Activated CD4-positive, alpha-beta T cell treated with anti-CD3 and anti-CD28 coated beads, Interleukin-2, amount 10 ng/mL, durations not matched to agents 24 days and 14 days (primary cell): ENCODE measurements at regions not wholly inside any gene's neighbourhood (a gene's known extent, or its start where the extent isn't known, plus 50 kb on each side); places are given as distances from the start of the nearest gene placed in this dataset.

ENCODE experiments used
- DNase-seq: peaks from one replicate; pipeline ENCODE4 v3.0.0; 2022
- H3K27ac Mint-ChIP-seq: one replicate; pipeline ENCODE4 v1.8.0; 2022; ENCODE audit warnings: mild to moderate bottlenecking, mixed read lengths
- H3K27me3 Mint-ChIP-seq: one replicate; pipeline ENCODE4 v1.8.0; 2022; ENCODE audit warnings: mixed read lengths
- H3K36me3 Mint-ChIP-seq: one replicate; pipeline ENCODE4 v1.8.0; 2022; ENCODE audit warnings: low read depth, mild to moderate bottlenecking, mixed read lengths
- H3K4me1 Mint-ChIP-seq: one replicate; pipeline ENCODE4 v1.8.0; 2021; ENCODE audit warnings: mixed read lengths
- H3K4me3 Mint-ChIP-seq: one replicate; pipeline ENCODE4 v1.8.0; 2022; ENCODE audit warnings: mild to moderate bottlenecking, moderate library complexity, mixed read lengths
- H3K9me3 Mint-ChIP-seq: one replicate; pipeline ENCODE4 v1.8.0; 2021; ENCODE audit warnings: mixed read lengths
- intact Hi-C: fragments of 100-400 bp; cut with micrococcal nuclease; formaldehyde crosslinking; loops from one replicate; pipeline ENCODE4 v1.15.1; 2023

DNA sequence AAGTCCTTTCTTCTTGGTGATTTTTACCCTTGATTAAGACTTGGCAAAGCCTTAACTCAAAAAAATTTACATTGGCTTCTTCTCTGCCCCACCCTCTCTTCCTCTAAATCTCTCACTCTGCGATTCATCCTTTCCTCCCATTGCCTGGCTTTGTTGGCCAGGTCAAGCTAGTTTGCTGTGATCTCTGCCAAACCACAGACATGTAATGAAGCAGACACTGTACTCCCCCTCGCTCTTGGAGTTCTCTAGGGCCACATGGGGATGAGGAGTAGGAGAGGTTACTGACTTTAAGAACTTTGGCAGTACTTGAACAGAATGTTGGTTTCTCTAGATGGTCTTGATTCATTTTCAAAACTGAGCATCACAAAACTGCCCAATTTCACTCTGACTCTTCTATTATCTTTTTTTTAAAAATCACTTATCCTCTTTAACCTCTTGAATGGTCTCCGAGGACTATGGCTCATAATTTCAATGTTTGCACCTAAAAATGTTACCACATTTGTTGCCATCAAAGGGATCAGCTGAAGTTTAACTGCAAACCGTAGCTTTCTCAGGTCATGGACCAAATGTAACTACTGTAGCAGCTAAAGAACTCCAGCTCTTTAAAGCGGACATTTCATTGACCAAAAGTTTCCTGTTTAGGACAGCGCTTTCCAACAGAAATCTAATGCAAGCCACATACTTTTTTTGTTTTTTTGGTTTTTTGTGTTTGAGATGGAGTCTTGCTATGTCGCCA, 62.7 kb upstream of the IPO9 start:
- no peak for DNase-seq
- Mint-ChIP-seq H3K27me3 (peaks cover 1% of the 10 kb centered on the region), H3K9me3 (no peaks in the 10 kb centered on the region), H3K4me3 (no peak overlapping the region), H3K36me3 (no peaks in the 10 kb centered on the region), H3K4me1 (no peaks in the 10 kb centered on the region), H3K27ac (no peak overlapping the region)
- intact Hi-C loops = no loop called here

DNA sequence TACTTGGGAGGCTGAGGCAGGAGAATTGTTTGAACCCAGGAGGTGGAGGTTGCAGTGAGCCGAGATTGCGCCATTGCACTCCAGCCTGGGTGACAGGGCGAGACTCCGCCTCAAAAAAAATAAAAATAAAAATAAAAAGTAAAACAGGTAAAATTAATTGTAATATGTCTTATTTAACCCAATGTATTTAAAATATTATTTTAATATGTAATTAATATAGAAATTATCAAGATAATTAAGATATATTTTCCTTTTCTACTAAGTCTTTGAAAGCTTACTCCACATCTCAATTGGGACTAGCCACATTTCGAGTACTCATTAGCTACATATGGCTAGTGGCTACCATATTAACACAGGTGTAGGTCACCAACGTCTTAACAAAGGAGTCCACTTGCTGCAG, 61.6 kb upstream of the IPO9 start:
- peaks cover 1% of the 10 kb centered on the region for H3K27me3 Mint-ChIP-seq
- H3K4me1 Mint-ChIP-seq = no peaks in the 10 kb centered on the region
- H3K27ac Mint-ChIP-seq = no peak overlapping the region
- no peaks in the 10 kb centered on the region for H3K9me3 Mint-ChIP-seq
- no peak overlapping the region for H3K4me3 Mint-ChIP-seq
- DNase-seq = no peak
- H3K36me3 Mint-ChIP-seq = no peaks in the 10 kb centered on the region
- intact Hi-C loops = no loop called here

DNA sequence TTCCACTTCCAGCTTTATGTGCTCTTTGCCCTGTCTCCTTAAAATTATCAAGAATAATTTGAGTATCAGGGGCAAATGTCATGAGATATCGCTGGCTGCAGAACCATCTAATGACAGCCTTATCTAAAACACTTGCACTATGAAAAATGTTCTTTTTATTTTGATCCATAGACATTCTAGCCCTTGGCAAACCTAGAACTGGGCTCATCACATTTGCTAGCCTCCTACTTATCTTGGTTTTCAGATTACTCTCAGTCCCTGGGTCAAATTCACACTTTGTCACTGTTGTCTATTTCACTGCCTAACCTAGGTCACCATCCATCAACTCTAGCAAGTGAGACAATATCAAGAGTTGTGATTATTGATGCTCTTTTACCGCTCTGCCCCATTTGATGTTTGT, 59.9 kb upstream of the IPO9 start:
- H3K4me1 Mint-ChIP-seq = no peaks in the 10 kb centered on the region
- intact Hi-C loops = no loop called here
- H3K36me3 Mint-ChIP-seq = no peaks in the 10 kb centered on the region
- DNase-seq = no peak
- H3K9me3 Mint-ChIP-seq = no peaks in the 10 kb centered on the region
- H3K27me3 Mint-ChIP-seq = peaks cover 1% of the 10 kb centered on the region
- no peak overlapping the region for H3K27ac Mint-ChIP-seq
- no peak overlapping the region for H3K4me3 Mint-ChIP-seq

DNA sequence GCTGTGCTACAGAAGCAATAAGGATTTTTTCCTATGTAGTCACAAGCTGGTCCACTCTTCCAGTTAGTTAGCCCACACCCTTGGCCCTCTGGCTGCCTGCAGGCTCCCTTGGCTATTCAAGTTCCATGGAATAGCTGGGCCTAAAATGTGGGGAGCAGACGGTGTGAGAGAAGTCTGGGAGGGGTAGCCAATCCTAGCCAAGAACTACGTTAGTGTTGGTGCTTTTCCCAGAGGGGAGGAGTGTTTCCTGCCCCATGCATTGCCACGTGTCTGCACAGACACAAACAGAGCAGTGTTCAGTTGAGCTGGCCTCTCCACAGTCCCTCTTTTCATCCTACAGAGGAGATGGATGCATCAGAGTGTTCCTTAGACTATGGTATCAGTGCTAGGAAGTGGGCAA, 59.0 kb upstream of the IPO9 start:
- DNase-seq = no peak
- Mint-ChIP-seq H3K27ac (no peak overlapping the region), H3K4me3 (no peak overlapping the region), H3K9me3 (no peaks in the 10 kb centered on the region), H3K4me1 (no peaks in the 10 kb centered on the region), H3K36me3 (no peaks in the 10 kb centered on the region), H3K27me3 (peaks cover 4% of the 10 kb centered on the region)
- intact Hi-C loops = no loop called here

DNA sequence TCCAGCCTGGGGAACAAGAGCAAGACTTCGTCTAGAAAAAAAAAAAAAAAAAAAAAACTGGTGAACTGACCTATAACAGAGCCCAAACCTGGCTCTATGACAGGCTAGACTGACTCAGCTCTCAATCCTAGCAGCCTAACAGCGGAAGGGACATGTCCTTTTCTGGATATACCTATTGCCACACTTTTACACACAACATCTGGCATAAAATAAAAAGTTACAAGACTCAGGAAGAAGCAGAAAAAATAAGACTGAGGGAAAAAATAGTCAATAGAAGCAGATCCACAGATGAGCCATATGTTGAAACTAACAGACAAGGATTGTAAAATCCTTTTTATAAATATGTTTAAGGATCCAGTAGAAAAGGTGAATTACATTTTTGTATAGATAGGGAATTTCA, 57.5 kb upstream of the IPO9 start:
- Mint-ChIP-seq H3K4me1 (no peaks in the 10 kb centered on the region), H3K9me3 (no peaks in the 10 kb centered on the region), H3K27ac (no peak overlapping the region), H3K27me3 (peaks cover 4% of the 10 kb centered on the region), H3K4me3 (no peak overlapping the region), H3K36me3 (no peaks in the 10 kb centered on the region)
- no peak for DNase-seq
- intact Hi-C loops = no loop called here

DNA sequence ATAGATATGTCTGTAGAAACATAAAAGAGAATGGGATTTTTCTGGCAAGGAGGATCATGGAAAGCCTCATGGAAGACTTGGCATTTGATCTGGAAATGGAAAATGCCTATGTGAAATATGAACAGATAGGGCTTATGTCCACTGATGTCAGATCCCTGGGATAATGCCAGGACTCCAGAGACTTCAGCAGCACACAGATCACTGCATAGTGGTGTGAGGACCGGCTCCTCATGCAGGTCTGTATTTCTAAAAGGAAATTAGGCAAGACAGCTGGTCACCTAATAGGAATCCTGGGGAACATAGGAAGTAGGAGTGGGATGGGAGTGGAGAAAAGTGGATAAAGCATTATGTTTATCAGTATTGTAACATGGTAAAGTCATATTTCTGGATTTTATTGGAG, 56.8 kb upstream of the IPO9 start:
- Mint-ChIP-seq H3K4me3 (no peak overlapping the region), H3K36me3 (no peaks in the 10 kb centered on the region), H3K4me1 (no peaks in the 10 kb centered on the region), H3K27me3 (peaks cover 9% of the 10 kb centered on the region), H3K27ac (no peak overlapping the region), H3K9me3 (no peaks in the 10 kb centered on the region)
- intact Hi-C loops = no loop called here
- no peak for DNase-seq

DNA sequence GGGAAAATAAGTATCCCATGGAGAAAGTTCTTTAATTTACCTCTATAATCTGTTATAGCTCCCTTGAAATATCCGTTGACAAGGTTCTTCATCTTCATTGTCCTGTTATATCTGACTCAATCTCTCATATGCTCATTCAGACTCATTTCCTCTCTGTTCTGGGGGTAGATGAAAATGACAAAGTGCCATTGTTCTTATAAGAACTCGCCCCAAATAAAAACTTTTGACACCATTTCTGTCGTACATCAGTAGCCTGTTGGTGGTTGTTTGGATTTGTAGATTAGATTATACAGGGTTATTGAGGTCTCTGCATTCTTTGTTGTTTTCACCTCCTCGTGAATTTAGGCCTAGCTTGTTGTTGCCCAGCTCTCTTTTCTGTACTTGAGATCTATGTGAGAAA, 55.2 kb upstream of the IPO9 start:
- Mint-ChIP-seq H3K9me3 (no peaks in the 10 kb centered on the region), H3K27ac (no peak overlapping the region), H3K36me3 (no peaks in the 10 kb centered on the region), H3K4me3 (no peak overlapping the region), H3K27me3 (peaks cover 17% of the 10 kb centered on the region), H3K4me1 (no peaks in the 10 kb centered on the region)
- intact Hi-C loops = no loop called here
- no peak for DNase-seq

DNA sequence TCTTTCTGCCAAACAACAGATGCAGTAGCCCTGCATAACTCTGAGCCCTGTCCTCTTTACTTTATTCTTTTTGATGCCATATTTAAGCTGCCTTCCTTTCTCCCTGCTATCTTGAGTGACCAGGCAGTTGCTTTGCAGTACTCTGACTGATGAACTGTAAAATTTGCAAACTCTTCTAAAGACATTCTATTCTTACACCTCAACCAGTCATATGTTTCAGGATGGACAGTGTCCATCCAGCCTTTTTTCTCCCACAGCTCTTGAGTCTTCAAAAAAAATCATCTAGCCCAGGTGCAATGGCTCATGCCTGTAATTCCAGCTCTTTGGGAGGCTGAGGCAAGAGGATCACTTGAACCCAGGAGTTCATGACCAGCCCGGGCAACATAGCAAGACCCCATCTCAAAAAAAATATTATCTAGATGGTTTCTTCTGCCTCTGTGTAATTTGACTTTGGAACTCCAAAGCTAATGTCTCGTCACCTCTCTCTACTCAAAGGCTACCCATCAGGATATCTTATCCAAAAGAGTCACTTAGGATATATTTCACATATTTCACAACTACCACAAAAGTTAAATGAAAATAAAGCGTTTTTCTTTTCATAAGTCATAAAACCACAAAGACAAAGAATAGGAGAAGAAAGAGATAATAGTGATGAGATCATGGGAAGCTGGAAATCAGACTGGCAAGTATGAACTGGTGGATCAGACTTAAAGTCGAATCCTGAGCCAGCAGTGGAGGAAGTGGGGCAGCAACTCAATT, 54.6 kb upstream of the IPO9 start:
- Mint-ChIP-seq H3K4me3 (no peak overlapping the region), H3K36me3 (no peaks in the 10 kb centered on the region), H3K4me1 (no peaks in the 10 kb centered on the region), H3K9me3 (no peaks in the 10 kb centered on the region), H3K27ac (no peak overlapping the region), H3K27me3 (peaks cover 18% of the 10 kb centered on the region)
- intact Hi-C loops = no loop called here
- no peak for DNase-seq

DNA sequence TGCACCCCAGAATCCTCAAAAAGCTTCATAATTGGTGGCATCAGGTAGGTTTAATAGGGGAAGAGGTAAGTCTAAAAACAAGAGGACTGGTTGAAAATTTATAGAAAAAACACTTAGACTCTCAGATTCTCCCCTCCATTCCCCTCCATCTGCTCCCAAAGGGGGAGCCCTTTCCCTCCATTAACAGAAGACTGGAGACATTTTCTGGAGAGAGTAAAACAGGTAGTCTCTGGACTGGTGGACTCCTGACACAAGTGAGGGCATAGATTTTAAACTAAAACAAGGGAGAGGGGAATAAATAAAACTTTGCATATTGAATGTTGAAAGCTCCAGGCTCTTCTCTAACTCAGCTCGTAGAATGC, 54.0 kb upstream of the IPO9 start:
- H3K27ac Mint-ChIP-seq = no peak overlapping the region
- no peaks in the 10 kb centered on the region for H3K9me3 Mint-ChIP-seq
- no peak for DNase-seq
- H3K27me3 Mint-ChIP-seq = peaks cover 18% of the 10 kb centered on the region
- no peaks in the 10 kb centered on the region for H3K4me1 Mint-ChIP-seq
- H3K36me3 Mint-ChIP-seq = no peaks in the 10 kb centered on the region
- intact Hi-C loops = no loop called here
- no peak overlapping the region for H3K4me3 Mint-ChIP-seq

DNA sequence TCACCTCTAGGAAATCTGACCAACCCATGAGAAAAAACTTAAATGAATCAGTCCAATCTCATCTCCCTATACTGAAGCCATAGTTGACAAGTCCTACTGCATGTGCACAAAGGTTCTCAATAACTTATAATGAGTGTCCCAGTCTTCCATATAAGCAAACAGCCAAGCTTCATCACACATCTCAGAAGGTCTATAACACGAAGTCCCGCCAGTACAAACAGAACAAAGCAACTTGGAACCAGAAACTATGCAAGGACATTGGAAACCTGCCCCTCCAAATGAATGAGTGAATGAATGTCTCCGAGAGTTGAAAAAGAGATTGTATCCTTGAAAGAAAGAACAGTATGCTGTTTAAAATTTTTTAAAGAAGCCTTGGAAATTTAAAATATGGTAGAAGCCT, 53.6 kb upstream of the IPO9 start:
- Mint-ChIP-seq H3K27me3 (peaks cover 19% of the 10 kb centered on the region), H3K9me3 (no peaks in the 10 kb centered on the region), H3K36me3 (no peaks in the 10 kb centered on the region), H3K4me3 (no peak overlapping the region), H3K27ac (no peak overlapping the region), H3K4me1 (no peaks in the 10 kb centered on the region)
- DNase-seq = no peak
- intact Hi-C loops = no loop called here

DNA sequence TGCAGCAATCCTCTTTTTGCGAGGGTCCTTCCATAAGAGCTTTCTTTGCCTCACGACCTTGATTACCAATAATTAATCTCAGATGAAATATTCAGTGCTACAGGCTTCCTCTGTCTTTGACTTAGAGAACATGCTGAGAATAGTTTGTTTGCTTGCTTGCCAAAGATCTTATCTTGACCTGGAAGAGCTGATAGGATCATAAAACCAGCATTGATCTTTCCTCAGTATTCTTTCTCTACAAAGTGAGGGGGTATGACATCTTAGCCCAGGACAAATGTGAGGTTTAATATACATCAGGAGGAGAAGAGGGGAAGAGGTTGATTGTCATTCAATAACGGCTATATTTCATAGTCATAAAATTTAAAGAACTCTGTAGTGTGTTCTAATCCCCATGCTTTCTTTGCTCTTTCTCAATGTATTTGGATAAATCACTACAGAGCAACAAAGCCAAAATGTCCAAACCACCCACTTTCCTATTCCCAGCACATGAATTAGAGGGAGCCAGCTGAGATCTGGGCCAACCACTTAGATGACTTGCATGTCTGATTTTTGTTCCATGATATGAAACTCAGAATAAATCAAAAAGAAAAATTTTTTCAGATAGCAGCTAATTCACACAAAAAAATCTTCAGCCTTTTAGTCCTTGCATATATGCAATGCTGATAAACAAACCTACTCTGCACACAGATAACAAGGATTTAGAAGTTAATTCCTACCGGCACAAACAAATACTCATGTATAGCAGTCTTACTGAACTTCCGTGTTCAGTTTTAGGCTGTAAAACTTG, 50.5 kb upstream of the IPO9 start:
- no peaks in the 10 kb centered on the region for H3K36me3 Mint-ChIP-seq
- H3K9me3 Mint-ChIP-seq = no peaks in the 10 kb centered on the region
- H3K27me3 Mint-ChIP-seq = peaks cover 20% of the 10 kb centered on the region
- H3K4me3 Mint-ChIP-seq = no peak overlapping the region
- no peak overlapping the region for H3K27ac Mint-ChIP-seq
- no peak for DNase-seq
- intact Hi-C loops = no loop called here
- H3K4me1 Mint-ChIP-seq = no peaks in the 10 kb centered on the region
